DMS53 treated with DMSO at 0.1 percent for 48 hours (cell line): ENCODE measurements at regions not wholly inside any gene's neighbourhood (a gene's known extent, or its start where the extent isn't known, plus 50 kb on each side); places are given as distances from the start of the nearest gene placed in this dataset.
"Not testable (repeated sequence)": the region's sequence is repeated elsewhere in the genome, so short reads cannot be mapped to it uniquely, and the experiment has no call there.

ENCODE experiments used
- DNase-seq: peaks from one replicate; lab custom pipeline; 2025; ENCODE audit not compliant: unreplicated experiment; lab: John Stamatoyannopoulos, UW

GRCh38 chr16:85505794-85506634 is 107.1 kb upstream of the GSE1 start:
- DNase-seq: no peak

- no peak for DNase-seq
Measured at GRCh38 chr16:85506635-85506911, 106.5 kb upstream of the GSE1 start.

DNA sequence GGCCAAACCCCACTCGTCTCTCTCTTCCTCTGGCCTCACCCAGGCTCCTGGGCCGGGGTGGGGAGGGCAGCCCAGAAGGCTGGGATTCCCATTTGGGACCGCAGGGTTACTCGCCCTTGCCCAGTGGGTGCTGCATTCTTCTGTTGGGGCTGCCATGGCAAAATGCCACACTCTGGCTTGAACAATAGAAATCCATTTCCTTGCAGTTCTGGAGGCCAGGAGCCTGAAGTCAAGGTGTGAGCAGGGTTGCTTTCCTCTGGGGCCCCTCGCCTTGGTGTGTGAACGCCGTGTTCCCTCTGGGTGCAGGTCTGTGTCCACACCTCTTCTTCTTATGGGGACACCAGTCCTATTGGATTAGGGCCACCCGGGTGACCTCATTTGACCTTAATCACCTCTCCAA is 105.8 kb upstream of the GSE1 start:
- DNase-seq: no peak

GRCh38 chr16:85508388-85508787 is 104.7 kb upstream of the GSE1 start:
- no peak for DNase-seq

- DNase-seq: no peak
Measured at GRCh38 chr16:85508993-85509392, 104.1 kb upstream of the GSE1 start.

GRCh38 chr16:85510041-85510659 is 103.0 kb upstream of the GSE1 start:
- DNase-seq: no peak

GRCh38 chr16:85511938-85512807 is 100.9 kb upstream of the GSE1 start:
- DNase-seq: no peak

DNA sequence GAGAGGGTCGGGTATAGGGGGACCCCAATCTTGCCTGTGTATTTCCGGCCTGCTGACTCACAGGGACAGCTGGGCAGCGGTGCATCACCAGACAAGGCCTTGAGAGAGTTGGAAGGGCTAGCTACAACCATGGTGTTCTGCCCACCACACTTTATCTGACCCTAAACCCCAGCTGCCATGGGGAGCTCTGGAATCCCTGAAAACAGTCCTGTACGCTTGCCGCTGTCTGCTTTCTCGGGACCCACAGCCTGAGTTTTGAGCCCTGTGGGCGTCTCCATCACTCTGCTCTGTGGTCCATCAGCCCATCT is 100.4 kb upstream of the GSE1 start:
- DNase-seq: no peak

- DNase-seq: no peak
Measured at GRCh38 chr16:85513180-85513579, 99.9 kb upstream of the GSE1 start.

- no peak for DNase-seq
Measured at GRCh38 chr16:85513649-85514048, 99.5 kb upstream of the GSE1 start.

- no peak for DNase-seq
Measured at GRCh38 chr16:85514295-85514597, 98.9 kb upstream of the GSE1 start.

- no peak for DNase-seq
Measured at GRCh38 chr16:85514598-85515318, 98.4 kb upstream of the GSE1 start.

GRCh38 chr16:85515319-85515745 is 97.8 kb upstream of the GSE1 start:
- no peak for DNase-seq

DNA sequence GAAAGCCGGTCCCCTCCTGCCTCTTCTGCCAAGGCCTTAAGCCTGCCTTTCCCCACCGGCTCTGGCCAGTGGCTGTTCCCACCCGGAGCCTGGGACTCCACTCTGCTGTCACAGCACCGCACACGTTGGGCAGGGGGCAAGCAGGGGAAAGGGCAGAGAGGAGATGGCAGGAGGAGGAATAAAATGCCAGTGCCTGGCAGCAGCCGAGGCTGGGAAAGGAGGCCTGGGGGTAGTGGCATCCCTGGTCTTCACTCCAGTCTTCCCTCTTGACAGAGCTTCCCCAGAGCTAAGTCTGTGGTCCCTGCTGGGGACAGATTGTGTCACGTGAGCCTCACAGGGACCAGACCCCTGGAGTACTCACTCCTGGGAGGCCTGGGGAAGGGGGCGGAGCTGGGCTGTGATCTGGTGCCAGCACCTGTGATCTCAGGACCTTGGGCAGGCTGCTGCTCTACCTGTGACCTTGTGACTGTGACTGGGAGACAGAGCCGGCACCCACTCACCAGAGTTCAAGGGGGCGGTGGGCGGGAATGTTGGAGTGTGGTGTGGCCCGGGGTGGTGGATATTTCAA is 97.2 kb upstream of the GSE1 start:
- DNase-seq: no peak

GRCh38 chr16:85517154-85517553 is 96.0 kb upstream of the GSE1 start:
- DNase-seq: no peak

DNA sequence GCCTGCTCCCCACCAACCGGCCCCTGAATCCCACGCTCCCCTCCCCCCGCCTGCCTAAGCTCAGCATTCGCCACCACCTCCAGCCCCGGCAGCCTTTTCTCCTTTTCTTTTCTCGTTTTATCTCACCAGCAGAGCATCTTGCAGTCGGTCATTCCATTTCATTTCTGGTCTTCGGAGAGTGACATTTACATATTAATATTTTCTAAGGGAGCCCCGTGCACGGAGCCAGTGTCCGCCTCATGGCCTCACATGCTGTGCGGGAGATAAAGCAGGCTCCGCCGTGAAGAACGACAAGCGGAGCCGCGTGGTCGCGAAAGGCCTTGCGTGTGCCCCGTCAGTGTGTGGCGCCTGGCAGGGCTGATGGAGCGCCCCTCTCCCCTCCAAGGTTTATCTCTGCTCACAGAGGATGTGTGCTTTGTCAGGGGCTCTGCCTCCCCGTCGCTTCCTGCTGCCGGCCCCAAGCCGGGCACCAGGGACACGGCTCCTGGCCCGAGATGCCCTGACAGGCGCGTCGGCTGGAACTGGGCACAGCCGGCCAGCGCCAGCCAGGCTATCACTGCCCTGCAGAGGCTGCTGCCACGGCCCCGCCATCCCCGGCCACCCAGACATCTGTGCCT is 95.5 kb upstream of the GSE1 start:
- DNase-seq: no peak

DNA sequence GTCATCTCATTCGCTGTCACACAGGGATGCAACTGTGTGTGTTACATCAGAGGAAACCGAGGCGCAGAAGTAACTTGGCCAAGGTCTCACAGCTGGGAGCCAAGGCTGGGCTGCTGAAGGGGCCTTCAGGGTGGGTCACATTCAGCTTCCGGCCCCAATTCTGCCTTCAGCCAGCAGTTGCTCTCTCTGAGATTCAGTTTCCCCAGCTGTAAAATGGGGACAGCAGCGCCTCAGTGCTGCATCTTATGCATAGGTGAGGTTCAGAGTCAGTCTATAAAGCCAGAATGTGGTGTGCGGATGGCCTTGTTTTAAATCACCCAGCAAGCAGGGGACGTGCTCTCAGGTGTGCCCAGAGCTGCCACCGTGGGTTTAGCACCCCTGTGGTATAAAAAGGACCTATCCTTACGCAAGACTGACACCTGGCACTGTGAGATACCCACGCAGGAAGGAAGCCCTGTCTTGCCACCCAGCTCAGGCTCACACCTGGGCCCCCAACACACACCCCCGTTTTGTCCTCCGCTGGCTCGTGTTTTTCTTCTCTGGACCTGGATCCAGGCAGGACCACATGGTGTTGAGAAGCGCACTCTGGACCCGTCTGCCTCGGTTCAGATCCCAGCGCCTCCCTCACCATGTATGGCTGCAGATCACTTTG is 94.6 kb upstream of the GSE1 start:
- DNase-seq: no peak

DNA sequence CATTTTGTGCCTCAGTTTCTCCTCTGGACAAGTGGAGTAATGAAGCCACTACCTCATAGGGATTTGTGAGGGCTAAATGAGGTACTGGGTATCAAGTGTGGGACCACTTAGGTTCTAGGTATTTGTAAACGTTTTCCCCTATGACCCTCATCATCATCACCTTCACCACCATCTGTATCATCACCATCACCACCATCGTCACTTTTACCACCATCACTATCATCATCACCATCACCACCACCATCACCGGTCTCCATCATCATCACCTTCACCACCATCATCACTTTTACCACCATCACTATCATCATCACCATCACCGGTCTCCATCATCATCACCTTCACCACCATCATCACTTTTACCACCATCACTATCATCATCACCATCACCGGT is 94.1 kb upstream of the GSE1 start:
- DNase-seq: not testable (repeated sequence)

- DNase-seq: no peak
Measured at GRCh38 chr16:85519540-85520231, 93.4 kb upstream of the GSE1 start.
